ENCODE measurements at regions not wholly inside any gene's neighbourhood (a gene's known extent, or its start where the extent isn't known, plus 50 kb on each side); places are given as distances from the start of the nearest gene placed in this dataset.

GRCh38 chr2:129381789-129382188 lies 597.7 kb upstream of the RAB6C start:
- TF ChIP-seq SP1 (CRISPR knock-in tag; conservative IDR thresholded peaks at IDR 0.05): no peak
- no peak for TF ChIP-seq CTCF (IDR thresholded peaks at IDR 0.05)
- no peak for TF ChIP-seq ATF1 (CRISPR knock-in tag; IDR thresholded peaks at IDR 0.05)
- TF ChIP-seq USF2 (CRISPR knock-in tag; IDR thresholded peaks at IDR 0.05): no peak
- TF ChIP-seq SMAD3 (CRISPR knock-in tag; IDR thresholded peaks at IDR 0.05; ENCODE audit: borderline replicate concordance): no peak
- no peak for TF ChIP-seq RELA (CRISPR knock-in tag; IDR thresholded peaks at IDR 0.05; ENCODE audit: borderline replicate concordance)
- no peak for TF ChIP-seq E2F1 (CRISPR knock-in tag; IDR thresholded peaks at IDR 0.05)
- no peak for TF ChIP-seq IRF2 (CRISPR knock-in tag; IDR thresholded peaks at IDR 0.05; ENCODE audit: borderline replicate concordance, low read depth)
